Activated CD4-positive, alpha-beta T cell treated with anti-CD3 and anti-CD28 coated beads for 48 hours (primary cell): ENCODE measurements at regions not wholly inside any gene's neighbourhood (a gene's known extent, or its start where the extent isn't known, plus 50 kb on each side); places are given as distances from the start of the nearest gene placed in this dataset.
"Not testable (repeated sequence)": the region's sequence is repeated elsewhere in the genome, so short reads cannot be mapped to it uniquely, and the experiment has no call there.

Experiments used
- DNase-seq: peaks from one replicate; pipeline ENCODE4 v3.0.0-alpha.2; 2020

DNA sequence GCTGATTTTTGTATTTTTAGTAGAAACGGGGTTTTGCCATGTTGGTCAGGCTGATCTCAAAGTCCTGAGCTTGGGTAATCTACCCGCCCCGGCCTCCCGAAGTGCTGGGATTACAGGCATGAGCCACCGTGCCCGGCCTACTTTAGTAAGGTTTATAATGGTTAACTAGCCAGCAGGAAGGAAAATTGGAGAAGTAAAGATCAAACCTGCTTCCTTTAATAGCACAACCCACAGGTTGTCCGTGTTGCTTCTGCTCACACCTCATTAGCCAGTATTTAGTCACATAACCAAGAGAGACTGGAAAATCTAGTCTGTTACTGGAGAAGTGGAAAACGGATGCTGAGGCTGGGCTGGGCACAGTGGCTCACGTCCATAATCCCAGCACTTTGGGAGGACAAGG is 51.9 kb upstream of the TBL1XR1 start:
- no peak for DNase-seq

DNA sequence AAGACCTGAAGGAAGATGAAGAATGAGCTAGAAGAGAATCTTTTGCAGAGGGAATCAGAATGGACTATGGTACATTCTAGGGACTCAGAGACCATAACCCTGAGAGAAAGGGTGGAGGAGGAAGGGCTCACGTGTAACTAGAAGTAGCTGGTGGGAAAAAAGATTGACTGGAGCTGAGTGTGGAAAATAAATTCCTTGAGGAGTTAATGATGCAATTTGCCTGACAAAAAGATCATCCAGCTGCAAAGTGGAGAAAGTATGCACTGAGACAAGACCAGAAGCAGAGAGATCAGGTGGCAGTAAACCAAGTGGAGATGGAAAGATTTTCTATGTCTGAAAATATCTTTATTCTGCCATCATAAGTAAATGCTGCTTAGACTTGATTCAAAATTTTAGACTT is 52.9 kb upstream of the TBL1XR1 start:
- DNase-seq = no peak

DNA sequence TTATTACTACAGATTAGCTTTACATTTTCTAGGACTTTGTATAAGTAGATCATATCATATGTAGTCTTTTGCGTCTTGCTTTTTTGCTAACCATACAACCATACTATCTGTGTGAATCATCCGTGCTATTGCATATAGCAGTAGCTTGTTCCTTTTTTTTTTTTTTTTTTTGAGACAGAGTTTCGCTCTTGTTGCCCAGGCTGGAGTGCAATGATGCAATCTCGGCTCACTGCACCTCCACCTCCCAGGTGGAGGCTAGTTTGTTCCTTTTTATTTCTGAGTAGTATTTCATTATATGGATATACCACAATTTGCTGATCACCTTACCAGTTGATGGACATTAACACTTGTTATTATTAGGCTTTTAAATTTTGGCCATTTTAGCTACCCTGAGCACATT is 54.5 kb upstream of the TBL1XR1 start:
- DNase-seq = no peak

DNA sequence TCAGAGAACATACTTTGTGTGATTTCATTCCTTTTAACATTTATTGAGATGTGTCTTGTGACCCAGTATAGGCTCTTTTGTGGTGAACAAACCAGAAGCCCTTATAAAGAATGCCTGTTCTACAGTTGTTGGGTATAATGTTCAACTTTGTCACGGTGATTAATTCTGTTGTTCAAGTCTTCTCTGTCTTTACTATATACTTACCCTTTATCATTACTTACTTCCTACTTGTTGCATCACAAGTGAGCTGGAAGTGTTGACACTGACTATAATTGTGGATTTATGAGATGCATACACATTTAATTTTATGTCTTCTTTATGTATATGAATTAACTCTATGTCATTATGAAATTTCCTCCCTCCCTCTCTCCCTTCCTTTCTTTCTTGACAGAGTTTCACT is 59.7 kb upstream of the TBL1XR1 start:
- DNase-seq = no peak

DNA sequence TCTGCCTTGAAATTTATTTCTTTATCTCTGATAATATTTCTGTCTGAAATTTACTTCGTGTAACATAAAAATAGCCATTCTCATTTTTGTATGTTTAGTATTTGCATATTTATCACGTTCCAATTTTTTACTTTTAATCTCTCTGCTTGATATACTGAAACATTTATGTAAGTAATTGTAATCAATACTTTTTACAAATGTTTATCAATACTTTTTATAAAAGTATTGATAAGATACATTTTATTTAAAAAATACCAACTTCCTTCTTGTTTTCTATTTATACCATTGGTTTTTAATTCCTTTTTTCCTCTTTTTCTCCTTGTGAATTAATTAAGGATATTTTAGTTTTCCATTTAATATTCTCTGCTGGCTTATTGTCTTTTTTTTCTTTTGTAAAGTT is 60.3 kb upstream of the TBL1XR1 start:
- DNase-seq = no peak

DNA sequence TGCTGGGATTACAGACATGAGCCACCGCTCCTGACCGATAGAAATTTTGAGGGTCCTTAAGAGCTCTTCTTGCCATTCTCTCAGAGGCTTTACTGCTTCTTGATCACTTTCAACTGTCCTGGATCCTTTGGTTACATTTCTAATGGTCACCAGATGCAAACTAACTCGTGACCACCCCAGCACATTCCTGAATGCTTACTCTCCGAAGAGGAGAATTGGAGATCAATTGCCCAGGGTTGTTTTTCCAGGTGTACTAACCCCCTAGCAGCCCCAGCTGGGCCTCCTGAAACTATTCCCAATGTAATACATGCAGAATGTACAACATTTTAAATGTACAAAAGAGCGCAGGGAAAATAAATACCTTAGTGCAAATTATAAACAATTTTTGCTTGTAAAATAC is 65.1 kb upstream of the TBL1XR1 start:
- DNase-seq = no peak

DNA sequence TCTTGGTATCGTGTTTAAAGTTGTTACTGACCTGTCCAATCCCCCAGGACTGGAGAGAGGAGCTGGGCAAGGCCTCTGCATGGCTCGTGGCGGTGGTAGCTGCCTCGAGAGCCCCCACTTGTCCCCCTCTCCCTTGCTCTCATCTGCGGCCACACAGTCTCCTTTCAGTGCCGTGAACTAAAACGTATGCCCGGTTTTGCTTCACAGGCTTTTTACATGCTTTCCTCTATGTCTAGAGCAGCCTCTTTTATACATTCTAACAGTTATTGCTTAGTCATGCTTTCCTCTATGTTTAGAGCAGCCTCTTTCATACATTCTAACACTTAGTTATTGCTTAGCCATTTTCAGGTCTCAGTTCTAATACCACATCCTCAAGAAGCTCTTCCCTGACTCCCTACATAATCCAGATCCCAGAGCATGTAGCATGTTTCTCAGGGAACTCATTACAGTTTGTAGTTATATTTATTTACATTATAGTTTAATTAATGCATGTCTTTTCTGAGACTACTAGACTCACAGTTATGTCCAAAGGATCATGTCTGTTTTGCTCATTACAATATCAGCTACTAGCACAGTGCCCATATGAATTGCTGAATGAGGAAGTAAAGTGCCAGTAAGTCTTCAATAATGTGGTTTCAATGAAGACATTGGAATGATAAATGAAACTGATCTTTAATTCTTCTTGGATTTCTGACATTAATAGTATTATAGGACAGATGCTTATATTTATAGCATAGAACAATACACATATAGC is 66.5 kb upstream of the TBL1XR1 start:
- no peak for DNase-seq

DNA sequence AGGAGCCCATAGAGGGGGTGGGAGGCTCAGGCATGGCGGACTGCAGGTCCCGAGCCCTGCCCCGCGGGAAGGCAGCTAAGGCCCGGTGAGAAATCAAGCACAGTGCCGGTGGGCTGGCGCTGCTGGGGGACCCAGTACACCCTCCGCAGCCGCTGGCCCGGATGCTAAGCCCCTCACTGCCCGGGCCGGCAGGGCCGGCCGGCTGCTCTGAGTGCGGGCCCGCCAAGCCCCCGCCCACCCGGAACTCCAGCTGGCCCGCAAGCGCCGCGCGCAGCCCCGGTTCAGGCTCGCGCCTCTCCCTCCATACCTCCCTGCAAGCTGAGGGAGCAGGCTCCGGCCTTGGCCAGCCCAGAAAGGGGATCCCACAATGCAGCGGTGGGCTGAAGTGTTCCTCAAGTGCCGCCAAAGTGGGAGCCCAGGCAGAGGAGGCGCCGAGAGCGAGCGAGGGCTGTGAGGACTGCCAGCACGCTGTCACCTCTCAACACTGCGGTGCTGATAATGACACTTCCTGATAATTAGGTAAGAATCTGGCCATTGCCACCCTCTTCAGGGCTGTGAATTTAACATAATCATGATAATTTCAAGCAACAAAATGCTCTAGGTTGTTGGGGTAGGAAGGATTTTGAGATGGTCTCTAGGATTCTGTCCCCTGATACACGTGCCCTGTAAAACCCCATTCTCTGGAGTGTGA is 74.7 kb upstream of the TBL1XR1 start:
- not testable (repeated sequence) for DNase-seq

DNA sequence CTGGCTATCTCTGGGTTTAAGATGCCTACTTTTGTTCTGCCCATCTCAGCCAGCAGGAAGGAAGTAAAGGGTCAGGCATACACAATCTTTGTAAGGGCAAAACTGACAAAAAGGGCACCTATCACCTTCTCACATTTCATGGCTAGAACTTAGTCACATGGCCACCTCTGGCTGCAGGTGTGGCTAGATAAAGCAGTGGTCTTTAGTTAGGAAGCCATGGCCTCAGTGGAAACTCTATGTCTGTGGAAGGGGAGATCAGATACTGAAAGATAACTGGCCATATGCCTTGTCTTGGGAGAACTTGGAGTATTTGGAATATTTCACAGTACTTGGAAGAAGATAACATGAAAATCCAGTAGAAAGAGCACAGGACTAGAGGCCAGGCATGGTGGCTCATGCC is 80.7 kb upstream of the TBL1XR1 start:
- no peak for DNase-seq

DNA sequence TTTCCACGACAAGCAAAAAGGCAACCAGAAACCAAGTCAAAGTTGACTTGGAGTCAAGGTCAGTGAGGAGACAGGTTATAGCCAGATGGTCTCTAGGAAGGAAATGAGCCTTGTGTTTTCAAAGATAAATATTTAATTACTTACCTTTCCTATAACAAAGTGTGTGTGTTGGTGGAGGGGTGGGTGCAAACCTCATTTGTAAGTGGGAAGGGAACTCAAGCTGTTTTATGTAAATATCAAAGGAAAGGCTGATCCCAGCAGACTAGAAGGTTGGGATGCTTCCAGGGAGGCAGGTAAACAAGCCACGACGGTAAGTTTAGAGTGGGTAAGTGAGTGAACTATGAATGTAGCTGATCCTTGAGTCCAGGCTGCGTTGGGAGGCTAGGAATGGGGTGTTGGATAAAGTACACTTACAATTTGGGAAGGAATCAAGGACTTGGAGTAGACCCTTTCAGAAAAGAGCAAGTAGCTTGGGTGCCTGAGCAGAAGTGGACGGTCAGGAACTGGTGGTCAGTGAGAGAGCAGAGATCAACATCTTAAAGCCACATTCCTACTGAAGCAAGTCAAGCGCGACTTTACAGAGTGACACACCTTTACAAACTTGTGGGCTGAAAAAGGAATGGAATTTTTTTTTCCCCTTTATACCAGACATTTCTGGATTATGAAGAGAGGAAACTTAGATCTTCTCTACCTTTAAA is 82.0 kb upstream of the TBL1XR1 start:
- no peak for DNase-seq

DNA sequence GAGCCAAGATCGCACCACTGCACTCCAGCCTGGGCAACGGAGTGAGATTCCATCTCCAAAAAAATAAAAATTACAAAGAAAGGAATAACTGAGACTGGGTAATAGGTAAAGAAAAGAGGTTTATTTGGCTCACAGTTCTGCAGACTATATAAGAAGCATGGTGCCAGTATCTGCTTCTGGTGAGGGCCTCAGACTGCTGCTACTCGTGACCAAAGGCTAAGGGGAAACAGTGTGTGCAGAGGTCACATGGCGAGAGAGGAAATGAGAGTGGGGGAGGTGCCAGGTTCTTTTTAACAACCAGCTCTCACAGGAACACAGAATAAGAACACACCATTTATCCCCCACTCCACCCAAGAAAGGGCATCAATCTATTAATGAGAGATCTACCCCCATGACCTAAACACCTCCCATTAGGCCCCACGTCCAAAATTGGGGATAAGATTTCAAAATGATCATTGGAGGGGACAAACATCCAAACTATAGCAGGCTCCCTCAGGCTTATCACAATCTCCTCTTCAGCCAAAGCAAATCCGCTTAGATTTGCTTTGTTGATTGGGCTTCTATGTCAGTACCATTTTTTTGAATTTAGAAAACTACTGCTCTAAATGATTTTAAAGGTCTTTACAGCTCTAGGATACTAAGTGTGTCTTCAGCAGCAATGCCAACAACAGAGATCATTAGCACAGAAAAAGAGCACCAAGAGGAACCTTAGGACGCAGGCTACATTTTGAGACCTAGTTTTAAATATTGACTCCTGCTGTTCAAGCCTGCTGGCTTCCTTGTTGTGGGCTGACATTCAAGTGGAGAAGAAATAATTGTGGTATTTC is 84.2 kb upstream of the TBL1XR1 start:
- no peak for DNase-seq

DNA sequence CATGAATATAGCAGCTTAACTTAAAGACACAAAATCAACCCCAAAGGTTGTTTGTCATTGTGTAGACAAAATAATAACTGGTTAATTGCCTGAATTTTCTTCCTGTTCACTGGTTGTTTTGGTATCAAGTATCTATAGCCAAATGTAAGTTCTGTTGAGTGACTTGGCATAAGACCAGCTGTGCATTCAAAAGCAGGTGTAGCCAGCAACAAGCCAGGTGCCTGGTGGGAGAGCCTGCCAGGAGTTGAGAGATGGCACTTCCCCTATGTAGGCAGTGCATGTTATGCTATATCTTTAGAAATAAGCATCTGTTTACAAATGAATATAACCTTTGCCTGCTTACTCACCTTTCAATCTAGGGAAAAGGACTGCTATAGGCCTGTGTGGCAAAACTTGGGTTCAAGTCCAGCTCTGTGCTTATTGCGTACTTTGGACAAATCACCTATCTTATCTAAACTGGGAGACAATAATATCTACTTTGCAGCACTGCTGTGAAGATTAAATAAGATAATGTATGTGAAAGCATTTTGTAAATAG is 84.9 kb upstream of the TBL1XR1 start:
- no peak for DNase-seq

DNA sequence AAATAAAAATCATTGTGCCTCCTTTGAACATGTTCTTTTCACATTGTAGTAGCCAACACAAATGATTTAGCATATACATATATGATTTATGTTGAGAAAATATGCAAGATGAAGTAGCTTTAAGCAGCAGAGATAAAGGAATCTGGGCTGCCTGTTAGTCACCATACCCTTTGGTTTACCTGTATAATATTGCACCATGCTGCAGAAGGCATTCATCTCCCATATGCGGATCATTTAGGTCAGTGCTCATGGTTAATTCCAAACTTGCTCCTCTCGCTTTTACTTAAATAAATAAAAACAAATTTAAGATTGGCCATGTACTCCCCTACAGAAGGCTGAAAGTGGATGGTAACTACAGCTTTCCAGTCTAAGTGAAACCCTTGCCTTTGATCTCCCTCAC is 86.7 kb upstream of the TBL1XR1 start:
- no peak for DNase-seq

DNA sequence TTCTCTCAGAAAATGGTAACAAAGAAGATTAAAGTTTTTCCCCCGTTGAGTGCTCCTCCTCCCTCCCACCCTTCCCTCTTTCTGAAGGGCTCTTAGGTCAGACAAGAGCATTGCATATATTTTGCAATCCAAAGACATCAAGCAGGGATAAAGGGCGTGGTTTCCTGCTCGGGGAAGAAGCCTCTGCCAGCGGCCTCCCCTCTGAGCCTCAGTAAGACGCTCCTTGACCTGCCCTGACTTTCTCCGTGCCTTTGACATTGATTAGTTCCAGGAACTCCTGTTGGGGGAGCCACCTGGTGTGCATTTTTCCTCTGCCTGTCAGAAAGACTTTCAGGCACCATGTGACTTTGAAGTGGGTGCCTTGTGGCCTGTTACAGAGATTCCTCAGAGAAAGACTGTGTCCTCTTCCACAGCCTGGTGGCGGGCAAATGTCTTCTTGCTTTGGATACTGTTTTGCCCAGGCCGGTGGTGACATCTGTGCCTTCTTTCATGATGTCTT is 87.2 kb upstream of the TBL1XR1 start:
- peak; percentile 55 for DNase-seq

DNA sequence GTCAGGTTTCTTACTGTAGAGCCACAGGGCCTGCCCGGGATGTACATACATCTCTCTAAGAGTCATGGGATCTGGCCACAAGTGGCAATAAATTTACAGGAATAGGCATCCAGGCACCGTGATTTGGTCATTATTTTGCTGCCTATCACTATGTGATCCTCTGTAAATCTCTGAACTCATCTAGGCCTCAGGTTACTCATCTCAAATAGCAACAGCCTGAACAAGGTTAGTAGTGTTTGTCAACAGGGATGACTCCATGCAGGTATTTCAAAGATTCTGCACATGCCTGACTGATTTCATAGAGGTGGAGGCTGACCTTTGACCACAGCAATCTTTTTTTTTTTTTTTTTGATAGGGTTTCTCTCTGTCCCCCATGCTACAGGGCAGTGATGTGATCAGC is 88.8 kb upstream of the TBL1XR1 start:
- DNase-seq = no peak

DNA sequence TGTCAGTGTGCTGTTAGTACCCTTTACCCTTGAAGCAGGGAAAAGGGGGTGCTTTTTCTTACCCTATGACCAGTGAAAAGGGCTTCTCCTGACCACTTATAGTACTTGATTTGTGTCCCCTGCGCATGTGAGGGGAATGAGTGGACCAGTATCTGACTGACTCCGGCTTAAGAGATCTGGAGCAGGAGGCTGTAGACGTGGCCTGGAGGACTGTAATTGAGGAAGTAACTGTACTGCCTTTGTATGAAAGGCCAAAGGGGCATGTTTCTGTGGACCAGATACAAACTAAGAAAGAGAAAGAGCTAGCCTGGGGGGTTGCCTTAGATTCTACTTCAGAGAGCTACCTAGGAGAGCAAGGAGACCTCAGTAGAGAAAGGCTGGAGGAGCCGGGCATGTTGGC is 89.9 kb upstream of the TBL1XR1 start:
- no peak for DNase-seq

DNA sequence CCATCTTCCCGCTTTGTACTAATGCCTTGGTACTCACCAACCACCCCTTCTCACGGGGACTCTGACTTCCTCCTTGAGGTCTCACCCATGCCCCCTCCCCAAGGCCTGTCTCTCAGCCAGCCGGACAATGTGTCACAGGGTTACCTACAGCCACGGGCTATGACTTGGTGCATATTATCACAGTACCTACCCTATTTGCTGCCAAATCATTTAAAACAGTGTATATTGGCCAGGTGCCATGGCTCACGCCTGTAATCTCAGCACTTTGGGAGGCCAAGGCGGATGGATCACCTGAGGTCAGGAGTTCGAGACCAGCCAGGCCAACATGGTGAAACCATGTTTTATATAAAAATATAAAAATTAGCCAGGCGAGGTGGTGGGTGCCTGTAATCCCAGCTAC is 93.4 kb upstream of the TBL1XR1 start:
- DNase-seq = no peak

DNA sequence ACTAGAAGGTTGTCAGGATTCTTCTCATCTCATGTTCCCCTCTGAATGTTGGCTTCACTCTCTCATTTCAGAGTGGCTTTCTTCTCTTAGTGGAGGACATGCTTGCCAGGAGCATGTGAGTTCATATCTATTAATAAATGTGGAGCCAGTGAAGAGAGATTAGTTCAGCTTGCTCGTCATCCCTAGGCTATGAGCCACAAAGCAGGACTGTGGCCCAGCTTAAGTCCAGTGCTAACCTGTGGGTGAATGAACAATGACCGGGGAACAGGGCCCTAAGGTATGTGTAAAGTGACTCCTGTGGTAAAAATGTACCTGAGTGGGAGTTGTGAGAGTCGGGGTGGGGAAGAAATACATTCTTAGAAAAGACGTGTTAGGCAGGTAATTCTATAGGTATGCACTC is 96.9 kb upstream of the TBL1XR1 start:
- DNase-seq = no peak

DNA sequence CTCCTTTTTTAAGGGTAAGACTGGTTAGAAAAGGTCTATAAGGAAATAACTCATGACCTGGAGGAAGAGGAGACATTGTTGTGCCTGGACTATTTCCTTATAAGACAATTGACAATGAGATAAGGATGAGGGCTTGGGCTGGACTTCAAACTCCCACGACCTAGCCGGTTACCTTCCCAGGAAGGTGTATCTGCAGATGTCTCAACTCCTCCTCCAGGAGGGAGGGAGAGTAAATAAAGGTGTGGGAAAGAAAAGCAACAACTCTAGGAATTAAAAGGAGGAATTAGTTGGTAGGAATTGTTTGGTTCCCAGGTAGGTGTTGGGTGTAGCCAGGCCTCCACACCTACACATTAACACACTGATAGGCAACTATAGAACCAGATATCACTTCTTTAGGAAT is 97.8 kb upstream of the TBL1XR1 start:
- no peak for DNase-seq

DNA sequence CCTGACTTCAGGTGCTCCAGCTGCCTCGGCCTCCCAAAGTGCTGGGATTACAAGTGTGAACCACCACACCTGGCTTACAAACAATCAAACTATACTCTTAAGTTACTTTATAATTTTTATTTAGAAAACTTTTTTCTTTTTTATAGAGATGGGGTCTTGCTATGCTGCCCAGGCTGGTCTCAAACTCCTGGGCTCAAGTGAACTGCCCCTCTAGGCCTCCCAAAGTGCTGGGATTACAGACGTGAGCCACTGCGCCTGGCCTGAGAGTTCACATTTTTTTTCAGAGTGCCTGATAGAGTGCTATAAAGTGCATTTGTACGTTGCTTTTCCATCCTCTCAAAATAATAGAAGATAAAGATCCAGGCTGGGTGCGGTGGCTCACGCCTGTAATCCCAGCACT is 102.0 kb upstream of the TBL1XR1 start:
- DNase-seq = no peak

DNA sequence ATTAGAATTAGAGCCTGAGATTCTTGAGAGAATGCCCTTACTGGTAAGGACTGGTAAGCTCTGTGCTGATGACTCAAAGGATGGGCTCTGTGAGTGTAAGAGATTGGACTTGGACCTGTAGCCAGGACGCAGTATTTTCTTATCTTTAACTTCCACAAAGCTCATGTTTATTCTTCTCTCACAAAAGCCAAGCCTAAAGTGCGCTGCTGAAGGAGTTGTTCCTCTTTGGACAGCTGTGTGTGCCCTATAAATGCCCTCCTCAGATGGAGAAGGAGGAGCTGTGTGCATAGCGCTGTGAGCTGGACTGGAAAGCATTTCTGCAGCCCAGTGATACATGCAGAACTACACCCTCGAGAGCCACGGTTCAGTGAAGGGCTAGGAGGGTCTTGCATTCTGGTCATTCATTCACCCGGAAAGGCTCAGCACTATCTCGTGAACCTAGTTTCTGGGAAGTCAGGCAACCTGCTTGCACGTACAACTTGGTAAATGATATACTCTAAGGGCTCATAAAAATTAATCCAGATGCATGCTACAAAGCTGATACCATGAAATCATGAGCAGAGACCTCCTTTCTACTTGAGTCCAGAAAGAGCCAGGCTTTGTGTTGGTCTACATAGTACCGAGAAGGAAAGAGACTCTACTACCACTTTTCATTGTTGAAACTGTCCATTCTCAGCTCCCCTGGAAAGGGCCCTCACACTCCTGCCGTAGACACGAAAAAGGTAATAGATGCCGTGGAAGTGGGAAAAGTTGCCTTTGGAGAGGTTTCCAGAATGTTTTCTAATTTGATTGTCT is 103.0 kb upstream of the TBL1XR1 start:
- DNase-seq = no peak

DNA sequence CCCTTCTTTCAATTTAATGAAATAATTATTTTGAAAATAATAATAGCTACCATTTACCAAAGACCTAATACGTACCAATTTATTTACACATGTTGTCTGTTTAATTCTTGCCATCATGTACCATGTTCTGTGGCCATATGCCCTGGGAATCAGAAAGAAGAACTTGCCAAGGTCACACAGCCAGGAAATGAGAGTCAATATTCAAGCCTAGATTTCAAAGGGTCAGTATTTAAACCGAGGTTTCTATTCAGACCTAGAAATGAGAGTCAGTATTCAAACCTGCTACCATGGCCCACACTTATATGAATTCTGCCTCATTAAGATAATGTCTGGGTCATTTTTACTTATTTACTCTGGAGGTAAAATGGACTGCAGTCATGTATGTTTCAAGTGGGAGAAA is 103.6 kb upstream of the TBL1XR1 start:
- DNase-seq = no peak
